CD4-positive, alpha-beta T cell (primary cell): ENCODE measurements at regions not wholly inside any gene's neighbourhood (a gene's known extent, or its start where the extent isn't known, plus 50 kb on each side); places are given as distances from the start of the nearest gene placed in this dataset.

Experiments
- ATAC-seq: fragments of 200-7000 bp; cut with Tn5 transposase; one replicate; pipeline ENCODE4 v1.10.0; 2022; ENCODE audit warnings: mild to moderate bottlenecking; ENCODE audit not compliant: poor library complexity
- CTCF ChIA-PET: fragments of 350-600 bp; sonication (Branson Sonifier 250); formaldehyde crosslinking; loops from one replicate; lab custom pipeline; 2021; ENCODE audit warnings: antibody characterized with exemption, inconsistent platforms; lab: Charles Lee
- POLR2A ChIA-PET: fragments of 350-600 bp; sonication (Branson Sonifier 250); formaldehyde crosslinking; loops from one replicate; lab custom pipeline; 2021; ENCODE audit warnings: antibody characterized with exemption, inconsistent platforms; lab: Charles Lee
- DNase-seq, 14 experiments: peaks; one replicate each; pipeline ENCODE4 v3.0.0-alpha.2; 2013 to 2020; ENCODE audit warnings: mixed read lengths in 2 of 14
- H3K27ac ChIP-seq, 2 donors: one replicate each; pipeline versions ENCODE4 v1.5.1 to v1.7.0; 2013; ENCODE audit warnings: low read length in 2 of 2, low read depth in 1 of 2, mild to moderate bottlenecking in 1 of 2
- H3K27me3 ChIP-seq, 2 experiments: 1 replicate in 1 of 2; 2 replicates in 1 of 2; pipeline versions ENCODE4 v1.6.1 to v1.7.0; 2013; ENCODE audit warnings: low read length in 2 of 2, control low read depth in 1 of 2, mild to moderate bottlenecking in 1 of 2, moderate library complexity in 1 of 2; ENCODE audit not compliant: insufficient read depth in 2 of 2, control insufficient read depth in 1 of 2
- H3K36me3 ChIP-seq: one replicate; pipeline ENCODE4 v1.6.1; 2013; ENCODE audit warnings: low read length, control low read depth; ENCODE audit not compliant: insufficient read depth
- H3K4me1 ChIP-seq: one replicate; pipeline ENCODE4 v1.6.1; 2013; ENCODE audit warnings: low read length, control low read depth; ENCODE audit not compliant: insufficient read depth
- H3K4me3 ChIP-seq: one replicate; pipeline ENCODE4 v1.5.1; 2013; ENCODE audit warnings: mild to moderate bottlenecking, low read length, moderate library complexity
- H3K9me3 ChIP-seq, 2 experiments: 1 replicate in 1 of 2; 2 replicates in 1 of 2; pipeline versions ENCODE4 v1.6.1 to v1.7.0; 2013; ENCODE audit warnings: low read length in 2 of 2, mild to moderate bottlenecking in 2 of 2, control low read depth in 1 of 2, moderate library complexity in 1 of 2; ENCODE audit not compliant: control insufficient read depth in 1 of 2, insufficient read depth in 1 of 2
- H3K27ac Mint-ChIP-seq: one replicate; pipeline ENCODE4 v1.8.0; 2020; ENCODE audit warnings: mixed read lengths
- H3K27me3 Mint-ChIP-seq: one replicate; pipeline ENCODE4 v1.8.0; 2021; ENCODE audit warnings: mixed read lengths
- H3K36me3 Mint-ChIP-seq: one replicate; pipeline ENCODE4 v1.8.0; 2021; ENCODE audit warnings: low read depth, mixed read lengths
- H3K4me1 Mint-ChIP-seq: one replicate; pipeline ENCODE4 v1.8.0; 2021; ENCODE audit warnings: low read depth, mixed read lengths
- H3K4me3 Mint-ChIP-seq: one replicate; pipeline ENCODE4 v1.8.0; 2020; ENCODE audit warnings: mild to moderate bottlenecking, mixed read lengths
- H3K9me3 Mint-ChIP-seq: one replicate; pipeline ENCODE4 v1.8.0; 2020; ENCODE audit warnings: mixed read lengths
- intact Hi-C, 2 experiments: fragments of 100-400 bp; cut with DNase I in 1 of 2; cut with micrococcal nuclease in 1 of 2; formaldehyde crosslinking; loops; one replicate each; pipeline versions ENCODE4 v1.15.1 to v1.9.0; 2023 to 2025; cut with DNase I, micrococcal nuclease
- TF ChIP-seq, protein P1 (sequence below): fragments of 200-600 bp; IDR thresholded peaks from one replicate; pipeline ENCODE4 v1.8.0; 2022; ENCODE audit warnings: antibody characterized with exemption, mild to moderate bottlenecking

DNA sequence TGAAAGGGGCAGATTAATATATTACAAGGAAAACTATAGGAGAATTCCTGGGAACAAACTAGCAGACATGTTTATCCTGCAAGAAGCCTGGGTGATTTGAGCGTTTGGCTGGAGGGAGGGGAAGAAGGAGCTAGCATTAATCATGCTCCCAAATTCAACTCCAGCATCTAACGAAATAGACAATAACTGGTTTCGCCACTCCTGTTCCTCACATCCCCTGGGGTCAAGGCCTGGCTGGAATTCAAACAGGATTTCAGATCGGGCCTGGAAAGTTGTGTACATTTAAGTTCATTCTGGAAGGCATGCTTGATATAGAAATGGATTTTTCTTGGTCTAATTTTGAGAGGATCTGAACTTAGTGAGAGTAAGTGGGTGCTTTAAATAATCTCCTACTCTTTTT is 126.1 kb upstream of the CTAGE1 start:
- Mint-ChIP-seq H3K27me3 (no peaks in the 10 kb centered on the region), H3K36me3 (no peaks in the 10 kb centered on the region), H3K27ac (no peak overlapping the region), H3K4me1 (no peaks in the 10 kb centered on the region), H3K4me3 (no peak overlapping the region), H3K9me3 (peaks cover 6% of the 10 kb centered on the region)
- H3K27ac ChIP-seq = no peak overlapping the region
- no peaks in the 10 kb centered on the region for H3K4me1 ChIP-seq
- TF ChIP-seq, protein P1, sequence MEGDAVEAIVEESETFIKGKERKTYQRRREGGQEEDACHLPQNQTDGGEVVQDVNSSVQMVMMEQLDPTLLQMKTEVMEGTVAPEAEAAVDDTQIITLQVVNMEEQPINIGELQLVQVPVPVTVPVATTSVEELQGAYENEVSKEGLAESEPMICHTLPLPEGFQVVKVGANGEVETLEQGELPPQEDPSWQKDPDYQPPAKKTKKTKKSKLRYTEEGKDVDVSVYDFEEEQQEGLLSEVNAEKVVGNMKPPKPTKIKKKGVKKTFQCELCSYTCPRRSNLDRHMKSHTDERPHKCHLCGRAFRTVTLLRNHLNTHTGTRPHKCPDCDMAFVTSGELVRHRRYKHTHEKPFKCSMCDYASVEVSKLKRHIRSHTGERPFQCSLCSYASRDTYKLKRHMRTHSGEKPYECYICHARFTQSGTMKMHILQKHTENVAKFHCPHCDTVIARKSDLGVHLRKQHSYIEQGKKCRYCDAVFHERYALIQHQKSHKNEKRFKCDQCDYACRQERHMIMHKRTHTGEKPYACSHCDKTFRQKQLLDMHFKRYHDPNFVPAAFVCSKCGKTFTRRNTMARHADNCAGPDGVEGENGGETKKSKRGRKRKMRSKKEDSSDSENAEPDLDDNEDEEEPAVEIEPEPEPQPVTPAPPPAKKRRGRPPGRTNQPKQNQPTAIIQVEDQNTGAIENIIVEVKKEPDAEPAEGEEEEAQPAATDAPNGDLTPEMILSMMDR = no peak
- ATAC-seq (no peak), DNase-seq (no peak)
- peaks cover 0 to 8% of the 10 kb centered on the region in 2 experiments for H3K9me3 ChIP-seq
- intact Hi-C loops = loop anchor here in 1 of 2 experiments (10.0 kb wide), 1 partner anchor 61 kb away; no protein-coding TSS in a partner anchor
- ChIA-PET POLR2A (no interaction called here), CTCF (no interaction called here)
- H3K27me3 ChIP-seq = no peaks in the 10 kb centered on the region
- no peak overlapping the region for H3K4me3 ChIP-seq
- no peaks in the 10 kb centered on the region for H3K36me3 ChIP-seq

DNA sequence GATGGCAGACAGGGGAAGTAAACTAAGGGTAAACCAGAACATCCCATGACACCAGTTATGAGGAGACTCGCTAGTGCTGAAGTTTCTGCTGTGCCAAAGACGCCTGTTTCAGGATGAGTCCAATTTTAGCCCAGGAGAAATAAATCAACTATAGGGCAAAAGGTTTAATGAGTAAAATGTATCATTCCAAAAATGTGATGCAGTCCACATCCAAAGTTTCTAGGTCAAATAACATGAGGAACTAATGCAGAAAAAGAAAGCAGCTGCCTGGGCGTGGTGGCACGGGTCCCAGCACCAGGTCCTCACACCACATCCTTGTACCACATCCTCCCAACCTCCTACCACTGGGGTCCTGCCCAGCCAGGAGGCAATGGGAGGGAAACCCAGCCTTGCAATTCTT is 126.9 kb upstream of the CTAGE1 start:
- TF ChIP-seq, protein P1 = no peak
- no peaks in the 10 kb centered on the region for H3K4me1 Mint-ChIP-seq
- Histone ChIP-seq H3K27ac (no peak overlapping the region), H3K4me3 (no peak overlapping the region), H3K27me3 (no peaks in the 10 kb centered on the region), H3K36me3 (no peaks in the 10 kb centered on the region), H3K4me1 (no peaks in the 10 kb centered on the region), H3K9me3 (peaks cover 0 to 8% of the 10 kb centered on the region in 2 experiments)
- intact Hi-C loops = loop anchor here in 1 of 2 experiments (10.0 kb wide), 1 partner anchor 60 kb away; no protein-coding TSS in a partner anchor
- ATAC-seq (no peak), DNase-seq (peak in 1 of 14 experiments; percentile 14)
- no peak overlapping the region for H3K27ac Mint-ChIP-seq
- peaks cover 6% of the 10 kb centered on the region for H3K9me3 Mint-ChIP-seq
- H3K36me3 Mint-ChIP-seq = no peaks in the 10 kb centered on the region
- no peaks in the 10 kb centered on the region for H3K27me3 Mint-ChIP-seq
- ChIA-PET CTCF (no interaction called here), POLR2A (no interaction called here)
- H3K4me3 Mint-ChIP-seq = no peak overlapping the region

DNA sequence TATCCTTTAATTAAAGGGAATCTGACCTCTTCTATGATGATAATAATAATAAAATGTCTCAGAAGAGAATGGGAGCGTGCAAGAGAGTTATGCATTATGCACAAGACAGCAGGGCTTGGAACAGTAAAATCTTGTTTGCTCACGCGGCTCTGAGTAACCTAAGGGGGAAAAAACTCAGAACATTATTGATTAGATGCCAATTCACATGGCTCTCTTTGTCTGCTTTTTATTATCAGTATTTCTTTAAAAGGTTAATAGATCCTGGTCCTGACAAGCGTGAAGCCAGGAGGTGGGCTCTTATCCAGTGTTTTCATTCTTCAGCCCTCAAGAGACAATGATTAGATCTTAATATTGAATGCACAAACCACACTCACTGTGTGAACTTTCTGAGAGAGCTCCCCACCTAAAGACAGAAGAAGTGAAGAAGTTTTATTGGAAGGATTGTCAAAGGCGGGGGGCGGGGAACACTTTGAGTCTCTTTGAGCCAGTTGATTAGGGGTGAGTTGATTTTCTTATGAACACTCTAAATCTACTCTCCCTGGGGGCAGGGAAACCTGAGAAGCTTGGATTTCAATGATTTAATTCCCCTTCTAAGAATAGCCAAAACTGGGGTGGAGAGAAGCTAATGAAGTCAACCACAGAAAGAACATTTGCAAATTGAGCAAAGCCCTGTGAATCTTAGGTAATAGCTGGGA is 127.5 kb upstream of the CTAGE1 start:
- Mint-ChIP-seq H3K27ac (no peak overlapping the region), H3K9me3 (peaks cover 6% of the 10 kb centered on the region), H3K27me3 (no peaks in the 10 kb centered on the region), H3K4me1 (no peaks in the 10 kb centered on the region), H3K36me3 (no peaks in the 10 kb centered on the region), H3K4me3 (no peak overlapping the region)
- Histone ChIP-seq H3K27ac (no peak overlapping the region), H3K9me3 (peaks cover 0 to 8% of the 10 kb centered on the region in 2 experiments), H3K4me3 (no peak overlapping the region), H3K27me3 (no peaks in the 10 kb centered on the region), H3K36me3 (no peaks in the 10 kb centered on the region), H3K4me1 (no peaks in the 10 kb centered on the region)
- TF ChIP-seq, protein P1 = no peak
- DNase-seq (no peak), ATAC-seq (no peak)
- ChIA-PET CTCF (no interaction called here), POLR2A (no interaction called here)
- intact Hi-C loops = loop anchor here in 1 of 2 experiments (10.0 kb wide), 1 partner anchor 60 kb away; no protein-coding TSS in a partner anchor
